H1 (cell line): ENCODE measurements at regions not wholly inside any gene's neighbourhood (a gene's known extent, or its start where the extent isn't known, plus 50 kb on each side); places are given as distances from the start of the nearest gene placed in this dataset.

ENCODE experiments used
- RAD21 ChIP-seq, 2 experiments: IDR thresholded peaks in 1 of 2; conservative IDR thresholded peaks in 1 of 2; 2 replicates each; pipeline ENCODE4 v1.6.1; 2011; ENCODE audit warnings: low read depth in 2 of 2, low read length in 2 of 2, improper control_type of control experiment in 1 of 2, inconsistent platforms in 1 of 2, mild to moderate bottlenecking in 1 of 2, moderate library complexity in 1 of 2
- TF ChIP-seq, protein P1 (sequence below): fragments of 300-600 bp; sonication (generic); IDR thresholded peaks from 2 replicates; pipeline ENCODE4 v1.7.1; 2012; ENCODE audit warnings: low read length, moderate library complexity, mild to moderate bottlenecking, inconsistent platforms; ENCODE audit not compliant: insufficient replicate concordance

DNA sequence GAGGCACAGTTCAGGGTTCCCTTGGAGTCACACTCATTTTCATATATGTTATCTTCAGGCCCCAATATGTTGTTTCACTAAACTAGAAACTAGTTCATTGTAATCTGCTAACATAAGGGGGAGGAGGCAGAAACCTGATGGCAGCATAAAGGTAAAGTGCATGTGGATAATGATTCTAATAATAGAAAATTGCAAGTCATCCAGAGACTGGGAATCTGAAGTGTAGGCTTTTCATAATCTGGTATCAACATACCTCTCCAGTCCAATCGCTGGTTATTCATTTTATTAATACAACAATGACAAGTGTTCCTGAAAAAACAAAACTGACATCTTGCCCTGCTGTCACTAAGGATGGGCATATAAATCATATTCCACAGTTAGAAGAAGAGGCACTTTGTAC lies 326.3 kb upstream of the ZNF804A start (continued):
- TF ChIP-seq, protein P1, sequence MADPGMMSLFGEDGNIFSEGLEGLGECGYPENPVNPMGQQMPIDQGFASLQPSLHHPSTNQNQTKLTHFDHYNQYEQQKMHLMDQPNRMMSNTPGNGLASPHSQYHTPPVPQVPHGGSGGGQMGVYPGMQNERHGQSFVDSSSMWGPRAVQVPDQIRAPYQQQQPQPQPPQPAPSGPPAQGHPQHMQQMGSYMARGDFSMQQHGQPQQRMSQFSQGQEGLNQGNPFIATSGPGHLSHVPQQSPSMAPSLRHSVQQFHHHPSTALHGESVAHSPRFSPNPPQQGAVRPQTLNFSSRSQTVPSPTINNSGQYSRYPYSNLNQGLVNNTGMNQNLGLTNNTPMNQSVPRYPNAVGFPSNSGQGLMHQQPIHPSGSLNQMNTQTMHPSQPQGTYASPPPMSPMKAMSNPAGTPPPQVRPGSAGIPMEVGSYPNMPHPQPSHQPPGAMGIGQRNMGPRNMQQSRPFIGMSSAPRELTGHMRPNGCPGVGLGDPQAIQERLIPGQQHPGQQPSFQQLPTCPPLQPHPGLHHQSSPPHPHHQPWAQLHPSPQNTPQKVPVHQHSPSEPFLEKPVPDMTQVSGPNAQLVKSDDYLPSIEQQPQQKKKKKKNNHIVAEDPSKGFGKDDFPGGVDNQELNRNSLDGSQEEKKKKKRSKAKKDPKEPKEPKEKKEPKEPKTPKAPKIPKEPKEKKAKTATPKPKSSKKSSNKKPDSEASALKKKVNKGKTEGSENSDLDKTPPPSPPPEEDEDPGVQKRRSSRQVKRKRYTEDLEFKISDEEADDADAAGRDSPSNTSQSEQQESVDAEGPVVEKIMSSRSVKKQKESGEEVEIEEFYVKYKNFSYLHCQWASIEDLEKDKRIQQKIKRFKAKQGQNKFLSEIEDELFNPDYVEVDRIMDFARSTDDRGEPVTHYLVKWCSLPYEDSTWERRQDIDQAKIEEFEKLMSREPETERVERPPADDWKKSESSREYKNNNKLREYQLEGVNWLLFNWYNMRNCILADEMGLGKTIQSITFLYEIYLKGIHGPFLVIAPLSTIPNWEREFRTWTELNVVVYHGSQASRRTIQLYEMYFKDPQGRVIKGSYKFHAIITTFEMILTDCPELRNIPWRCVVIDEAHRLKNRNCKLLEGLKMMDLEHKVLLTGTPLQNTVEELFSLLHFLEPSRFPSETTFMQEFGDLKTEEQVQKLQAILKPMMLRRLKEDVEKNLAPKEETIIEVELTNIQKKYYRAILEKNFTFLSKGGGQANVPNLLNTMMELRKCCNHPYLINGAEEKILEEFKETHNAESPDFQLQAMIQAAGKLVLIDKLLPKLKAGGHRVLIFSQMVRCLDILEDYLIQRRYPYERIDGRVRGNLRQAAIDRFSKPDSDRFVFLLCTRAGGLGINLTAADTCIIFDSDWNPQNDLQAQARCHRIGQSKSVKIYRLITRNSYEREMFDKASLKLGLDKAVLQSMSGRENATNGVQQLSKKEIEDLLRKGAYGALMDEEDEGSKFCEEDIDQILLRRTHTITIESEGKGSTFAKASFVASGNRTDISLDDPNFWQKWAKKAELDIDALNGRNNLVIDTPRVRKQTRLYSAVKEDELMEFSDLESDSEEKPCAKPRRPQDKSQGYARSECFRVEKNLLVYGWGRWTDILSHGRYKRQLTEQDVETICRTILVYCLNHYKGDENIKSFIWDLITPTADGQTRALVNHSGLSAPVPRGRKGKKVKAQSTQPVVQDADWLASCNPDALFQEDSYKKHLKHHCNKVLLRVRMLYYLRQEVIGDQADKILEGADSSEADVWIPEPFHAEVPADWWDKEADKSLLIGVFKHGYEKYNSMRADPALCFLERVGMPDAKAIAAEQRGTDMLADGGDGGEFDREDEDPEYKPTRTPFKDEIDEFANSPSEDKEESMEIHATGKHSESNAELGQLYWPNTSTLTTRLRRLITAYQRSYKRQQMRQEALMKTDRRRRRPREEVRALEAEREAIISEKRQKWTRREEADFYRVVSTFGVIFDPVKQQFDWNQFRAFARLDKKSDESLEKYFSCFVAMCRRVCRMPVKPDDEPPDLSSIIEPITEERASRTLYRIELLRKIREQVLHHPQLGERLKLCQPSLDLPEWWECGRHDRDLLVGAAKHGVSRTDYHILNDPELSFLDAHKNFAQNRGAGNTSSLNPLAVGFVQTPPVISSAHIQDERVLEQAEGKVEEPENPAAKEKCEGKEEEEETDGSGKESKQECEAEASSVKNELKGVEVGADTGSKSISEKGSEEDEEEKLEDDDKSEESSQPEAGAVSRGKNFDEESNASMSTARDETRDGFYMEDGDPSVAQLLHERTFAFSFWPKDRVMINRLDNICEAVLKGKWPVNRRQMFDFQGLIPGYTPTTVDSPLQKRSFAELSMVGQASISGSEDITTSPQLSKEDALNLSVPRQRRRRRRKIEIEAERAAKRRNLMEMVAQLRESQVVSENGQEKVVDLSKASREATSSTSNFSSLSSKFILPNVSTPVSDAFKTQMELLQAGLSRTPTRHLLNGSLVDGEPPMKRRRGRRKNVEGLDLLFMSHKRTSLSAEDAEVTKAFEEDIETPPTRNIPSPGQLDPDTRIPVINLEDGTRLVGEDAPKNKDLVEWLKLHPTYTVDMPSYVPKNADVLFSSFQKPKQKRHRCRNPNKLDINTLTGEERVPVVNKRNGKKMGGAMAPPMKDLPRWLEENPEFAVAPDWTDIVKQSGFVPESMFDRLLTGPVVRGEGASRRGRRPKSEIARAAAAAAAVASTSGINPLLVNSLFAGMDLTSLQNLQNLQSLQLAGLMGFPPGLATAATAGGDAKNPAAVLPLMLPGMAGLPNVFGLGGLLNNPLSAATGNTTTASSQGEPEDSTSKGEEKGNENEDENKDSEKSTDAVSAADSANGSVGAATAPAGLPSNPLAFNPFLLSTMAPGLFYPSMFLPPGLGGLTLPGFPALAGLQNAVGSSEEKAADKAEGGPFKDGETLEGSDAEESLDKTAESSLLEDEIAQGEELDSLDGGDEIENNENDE, result no peak
- TF ChIP-seq RAD21 (IDR thresholded peaks at IDR 0.05 in 1 of 2, conservative IDR thresholded peaks at IDR 0.05 in 1 of 2; ENCODE audit: low read depth in 2 of 2, low read length in 2 of 2), result no peak
